WERI-Rb-1 (cell line): ENCODE measurements at regions not wholly inside any gene's neighbourhood (a gene's known extent, or its start where the extent isn't known, plus 50 kb on each side); places are given as distances from the start of the nearest gene placed in this dataset.

Source experiments
- DNase-seq: peaks from one replicate; pipeline ENCODE4 v3.0.0-alpha.2; 2020
- H3K27ac ChIP-seq: fragments of 250-450 bp; sonication (Bioruptor Pico); 2 replicates; pipeline ENCODE4 v1.5.1; 2020; ENCODE audit warnings: mild to moderate bottlenecking, moderate library complexity
- H3K27me3 ChIP-seq: fragments of 250-450 bp; sonication (Bioruptor Pico); 2 replicates; pipeline ENCODE4 v1.5.1; 2021; ENCODE audit warnings: mild to moderate bottlenecking, low read depth, moderate library complexity; ENCODE audit not compliant: insufficient read depth, severe bottlenecking
- H3K36me3 ChIP-seq: fragments of 250-450 bp; sonication (Bioruptor Pico); 2 replicates; pipeline ENCODE4 v1.5.1; 2020; ENCODE audit warnings: mild to moderate bottlenecking, moderate library complexity
- H3K4me3 ChIP-seq: 2 replicates; pipeline ENCODE4 v1.5.1; 2011; ENCODE audit warnings: low read depth, mild to moderate bottlenecking, control low read depth, low read length
- H3K9me3 ChIP-seq: fragments of 250-450 bp; sonication (Bioruptor Pico); 2 replicates; pipeline ENCODE4 v1.5.1; 2021; ENCODE audit warnings: mild to moderate bottlenecking, moderate library complexity; ENCODE audit not compliant: severe bottlenecking
- TF ChIP-seq, protein P1 (sequence below): IDR thresholded peaks from 2 replicates; pipeline ENCODE4 v1.5.1; 2011; ENCODE audit warnings: low read depth, mild to moderate bottlenecking, control low read depth, inconsistent platforms, low read length

DNA sequence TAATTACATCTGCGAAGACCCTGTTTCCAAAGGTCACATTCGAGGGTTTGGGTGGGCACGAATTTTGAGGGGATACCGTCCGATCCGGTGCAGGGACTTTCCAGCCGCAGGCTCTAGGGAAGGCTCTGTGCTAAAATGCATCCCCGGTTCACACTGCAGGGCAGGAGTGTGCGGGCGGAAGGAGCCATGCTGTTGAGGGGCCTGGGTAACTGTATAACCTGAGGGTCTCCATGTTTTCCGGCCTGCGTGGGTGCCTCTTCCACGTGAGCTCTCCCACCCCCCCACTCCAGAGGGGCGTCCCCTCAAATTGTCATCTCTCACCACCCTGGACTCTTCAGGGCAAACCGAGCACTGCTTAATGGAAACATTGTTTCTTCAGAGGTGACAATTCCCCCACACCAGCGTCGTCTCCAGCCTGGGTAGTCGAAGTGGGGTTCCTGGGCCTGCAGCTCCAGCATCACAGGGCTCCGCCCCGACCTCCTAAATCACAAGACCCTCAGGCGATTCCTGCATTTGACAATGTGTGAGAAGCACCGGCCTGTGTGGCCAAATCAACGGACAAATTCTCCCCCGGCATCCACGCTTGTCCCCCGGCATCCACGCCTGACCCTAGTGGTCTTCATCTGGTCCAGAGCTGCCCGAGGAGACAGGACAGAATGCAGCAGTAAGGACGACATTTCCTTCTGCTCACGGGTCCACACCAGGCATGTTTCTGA lies 51.2 kb downstream of the FOXL3 start:
- H3K4me3 ChIP-seq, result no peak overlapping the region
- H3K27me3 ChIP-seq, result no peaks in the 10 kb centered on the region
- H3K27ac ChIP-seq, result no peak overlapping the region
- DNase-seq, result no peak
- TF ChIP-seq, protein P1, sequence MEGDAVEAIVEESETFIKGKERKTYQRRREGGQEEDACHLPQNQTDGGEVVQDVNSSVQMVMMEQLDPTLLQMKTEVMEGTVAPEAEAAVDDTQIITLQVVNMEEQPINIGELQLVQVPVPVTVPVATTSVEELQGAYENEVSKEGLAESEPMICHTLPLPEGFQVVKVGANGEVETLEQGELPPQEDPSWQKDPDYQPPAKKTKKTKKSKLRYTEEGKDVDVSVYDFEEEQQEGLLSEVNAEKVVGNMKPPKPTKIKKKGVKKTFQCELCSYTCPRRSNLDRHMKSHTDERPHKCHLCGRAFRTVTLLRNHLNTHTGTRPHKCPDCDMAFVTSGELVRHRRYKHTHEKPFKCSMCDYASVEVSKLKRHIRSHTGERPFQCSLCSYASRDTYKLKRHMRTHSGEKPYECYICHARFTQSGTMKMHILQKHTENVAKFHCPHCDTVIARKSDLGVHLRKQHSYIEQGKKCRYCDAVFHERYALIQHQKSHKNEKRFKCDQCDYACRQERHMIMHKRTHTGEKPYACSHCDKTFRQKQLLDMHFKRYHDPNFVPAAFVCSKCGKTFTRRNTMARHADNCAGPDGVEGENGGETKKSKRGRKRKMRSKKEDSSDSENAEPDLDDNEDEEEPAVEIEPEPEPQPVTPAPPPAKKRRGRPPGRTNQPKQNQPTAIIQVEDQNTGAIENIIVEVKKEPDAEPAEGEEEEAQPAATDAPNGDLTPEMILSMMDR, result no peak
- H3K9me3 ChIP-seq, result no peaks in the 10 kb centered on the region
- H3K36me3 ChIP-seq, result no peaks in the 10 kb centered on the region

DNA sequence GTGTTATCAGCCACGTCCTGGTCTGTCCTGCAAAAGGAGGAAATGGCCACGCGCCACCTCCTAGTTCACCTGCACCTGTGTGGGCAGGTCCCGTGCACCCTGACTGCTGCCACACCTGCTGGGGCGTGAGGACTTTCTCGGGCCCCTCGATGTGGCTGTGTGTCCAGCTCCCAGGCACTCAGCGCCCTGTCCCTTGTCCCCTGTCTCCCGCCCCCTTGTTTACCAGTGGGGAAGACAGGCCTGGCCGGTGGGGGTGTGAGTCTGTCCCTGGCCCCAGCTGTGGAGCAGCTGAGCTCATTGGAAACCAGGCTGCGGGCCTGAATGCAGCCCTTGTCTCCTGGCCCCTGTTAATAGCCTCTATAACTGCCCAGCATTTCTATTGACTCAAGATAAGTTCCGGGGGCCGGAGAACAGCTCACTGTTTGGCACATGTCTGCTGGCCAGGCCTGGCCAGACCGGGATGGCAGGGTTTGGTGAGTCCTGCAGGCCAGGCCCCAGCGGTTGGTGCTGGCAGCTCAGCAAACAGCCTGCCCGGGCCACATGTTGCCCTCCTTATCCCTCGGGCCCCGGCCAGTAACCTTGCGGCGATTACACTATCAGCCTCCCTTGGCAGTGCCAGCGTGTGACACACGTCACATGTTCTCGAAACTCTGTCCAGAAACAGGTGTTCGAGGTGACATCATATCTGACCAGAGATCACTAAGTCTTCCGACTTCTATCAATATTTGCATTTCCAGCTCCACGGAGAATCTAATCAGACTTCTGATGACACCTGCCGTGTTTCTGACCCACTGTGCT lies 52.1 kb downstream of the FOXL3 start:
- no peaks in the 10 kb centered on the region for H3K27me3 ChIP-seq
- TF ChIP-seq, protein P1, result no peak
- no peak overlapping the region for H3K4me3 ChIP-seq
- H3K27ac ChIP-seq, result no peak overlapping the region
- H3K36me3 ChIP-seq, result no peaks in the 10 kb centered on the region
- no peaks in the 10 kb centered on the region for H3K9me3 ChIP-seq
- DNase-seq, result no peak

DNA sequence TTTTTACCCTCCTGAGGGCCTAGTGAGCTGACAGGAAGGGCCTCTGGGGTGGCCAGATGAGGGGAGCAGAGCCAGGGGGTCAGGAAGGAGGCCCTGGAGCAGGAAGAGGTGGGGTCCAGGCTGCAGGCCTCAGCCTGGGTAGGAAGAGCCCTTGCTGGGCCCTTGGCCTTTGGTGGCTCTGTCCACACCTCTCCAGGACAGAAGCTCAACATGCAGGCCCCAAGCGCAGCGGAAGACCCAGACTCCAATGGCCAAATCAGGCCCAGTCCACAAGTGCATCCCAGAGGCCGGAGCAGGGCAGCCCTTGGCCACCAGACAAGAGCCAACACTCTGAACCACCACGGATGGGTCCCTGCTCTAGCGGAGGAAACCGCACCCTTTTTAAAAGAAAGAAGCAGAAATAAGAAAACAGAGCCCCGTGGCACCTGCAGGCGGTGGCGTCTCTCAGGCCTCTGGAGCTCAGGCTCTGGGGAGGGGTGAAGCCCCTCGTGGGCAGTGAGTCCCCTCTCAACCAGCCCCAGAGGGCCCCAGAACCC lies 52.8 kb downstream of the FOXL3 start:
- no peak overlapping the region for H3K4me3 ChIP-seq
- no peak for DNase-seq
- H3K9me3 ChIP-seq, result no peaks in the 10 kb centered on the region
- H3K27me3 ChIP-seq, result no peaks in the 10 kb centered on the region
- H3K36me3 ChIP-seq, result no peaks in the 10 kb centered on the region
- no peak overlapping the region for H3K27ac ChIP-seq
- TF ChIP-seq, protein P1, result no peak

DNA sequence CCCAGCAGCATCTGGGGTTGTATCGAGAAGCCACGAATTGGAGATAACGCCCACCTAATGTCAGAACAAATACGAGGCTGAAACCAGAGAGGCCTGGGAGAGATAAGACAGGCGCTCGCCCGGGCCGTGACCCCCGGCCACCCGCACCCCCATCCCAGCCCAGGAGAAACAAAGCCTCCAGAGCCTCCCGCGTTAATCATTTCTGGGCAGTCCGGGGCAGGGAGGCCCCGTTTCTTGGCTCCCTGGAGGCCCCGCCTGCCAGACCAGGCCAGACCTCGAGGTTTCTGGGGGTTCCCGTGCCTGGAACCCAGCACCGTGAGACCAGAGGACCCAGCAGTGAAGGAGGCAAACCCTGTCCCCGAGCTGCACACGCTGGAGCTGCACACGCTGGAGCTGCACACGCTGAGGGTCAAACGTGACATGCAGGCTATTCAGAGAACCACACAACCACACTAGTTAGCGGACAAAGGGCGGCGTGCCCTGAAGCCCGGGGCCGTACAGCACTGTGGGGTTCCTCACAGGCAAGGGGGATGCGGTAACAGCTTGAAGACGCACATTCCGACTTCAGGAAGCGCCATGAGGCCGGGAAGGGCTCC lies 53.4 kb downstream of the FOXL3 start:
- no peaks in the 10 kb centered on the region for H3K27me3 ChIP-seq
- TF ChIP-seq, protein P1, result no peak
- H3K36me3 ChIP-seq, result no peaks in the 10 kb centered on the region
- H3K27ac ChIP-seq, result no peak overlapping the region
- no peak for DNase-seq
- H3K4me3 ChIP-seq, result no peak overlapping the region
- no peaks in the 10 kb centered on the region for H3K9me3 ChIP-seq

DNA sequence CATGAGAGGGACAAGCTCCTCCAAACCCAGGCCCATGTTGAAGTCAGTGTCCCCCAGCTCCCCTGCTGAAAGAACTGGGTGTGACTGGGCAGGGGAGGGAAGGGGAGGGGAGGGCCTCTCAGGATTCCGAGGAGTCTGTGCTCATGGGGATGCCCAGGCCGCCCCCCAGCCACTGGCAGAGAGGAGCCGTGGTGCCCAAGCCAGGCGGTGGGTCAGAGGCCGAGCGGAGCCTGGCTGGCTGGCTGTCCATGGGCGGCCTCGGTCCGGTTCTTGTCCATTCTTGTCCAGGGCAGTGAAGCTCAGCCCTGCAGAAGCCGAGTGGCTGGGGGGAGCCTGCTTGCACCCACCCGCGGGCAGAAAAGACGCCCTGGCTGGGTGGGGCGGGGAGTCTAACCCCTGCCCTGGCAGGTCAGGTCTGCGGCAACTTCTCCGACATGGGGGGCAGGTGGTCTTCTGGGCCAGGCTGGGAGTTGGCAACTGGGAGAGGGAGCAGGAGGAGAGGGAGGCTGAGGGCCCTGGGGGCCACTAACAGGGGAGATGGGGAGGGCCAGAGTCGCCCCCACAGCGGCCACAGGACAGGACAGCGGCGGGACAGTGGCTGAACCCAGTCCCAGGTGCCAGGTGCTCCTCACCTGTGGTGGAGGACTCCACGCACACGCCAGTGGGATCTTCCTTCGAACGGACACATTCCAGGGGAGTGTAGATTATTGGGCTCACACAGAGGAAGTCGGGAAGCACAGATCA lies 54.1 kb downstream of the FOXL3 start:
- no peak overlapping the region for H3K4me3 ChIP-seq
- no peak for DNase-seq
- no peaks in the 10 kb centered on the region for H3K9me3 ChIP-seq
- no peak overlapping the region for H3K27ac ChIP-seq
- H3K27me3 ChIP-seq, result no peaks in the 10 kb centered on the region
- TF ChIP-seq, protein P1, result no peak
- no peaks in the 10 kb centered on the region for H3K36me3 ChIP-seq
